NB4 (cell line): ENCODE measurements at regions not wholly inside any gene's neighbourhood (a gene's known extent, or its start where the extent isn't known, plus 50 kb on each side); places are given as distances from the start of the nearest gene placed in this dataset.

ENCODE experiments used
- MAX ChIP-seq: IDR thresholded peaks from 2 replicates; pipeline ENCODE4 v1.6.1; 2011; ENCODE audit warnings: low read depth, low read length
- MYC ChIP-seq: IDR thresholded peaks from 2 replicates; pipeline ENCODE4 v1.6.1; 2011; ENCODE audit warnings: low read depth, low read length
- POLR2A ChIP-seq: IDR thresholded peaks from 2 replicates; pipeline ENCODE4 v1.6.1; 2011; ENCODE audit warnings: mild to moderate bottlenecking; ENCODE audit not compliant: insufficient read length; ENCODE audit errors: extremely low read depth
- TF ChIP-seq, protein P1 (sequence below): IDR thresholded peaks from one replicate; pipeline ENCODE4 v1.5.1; 2012; ENCODE audit warnings: low read depth, low read length

DNA sequence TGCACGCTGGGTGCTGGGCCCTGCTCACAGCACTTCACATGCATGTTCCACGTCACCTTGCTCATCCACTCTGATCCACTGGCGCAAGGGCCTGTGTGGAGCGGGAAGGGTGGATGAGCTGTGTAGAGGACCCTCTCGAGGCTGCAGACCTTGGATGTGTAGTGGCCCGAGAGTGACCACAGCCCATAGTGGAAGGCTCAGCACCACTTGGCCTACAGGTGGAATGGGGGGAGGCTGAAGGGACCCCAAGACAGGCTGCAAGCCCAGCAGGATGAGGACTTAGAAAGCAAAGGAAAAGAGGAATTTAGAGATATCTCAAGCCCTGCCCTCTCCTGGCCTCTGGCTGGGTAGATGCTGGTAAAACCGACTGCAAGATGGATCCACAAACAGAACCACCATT lies 175.9 kb upstream of the COPS8 start:
- TF ChIP-seq, protein P1, sequence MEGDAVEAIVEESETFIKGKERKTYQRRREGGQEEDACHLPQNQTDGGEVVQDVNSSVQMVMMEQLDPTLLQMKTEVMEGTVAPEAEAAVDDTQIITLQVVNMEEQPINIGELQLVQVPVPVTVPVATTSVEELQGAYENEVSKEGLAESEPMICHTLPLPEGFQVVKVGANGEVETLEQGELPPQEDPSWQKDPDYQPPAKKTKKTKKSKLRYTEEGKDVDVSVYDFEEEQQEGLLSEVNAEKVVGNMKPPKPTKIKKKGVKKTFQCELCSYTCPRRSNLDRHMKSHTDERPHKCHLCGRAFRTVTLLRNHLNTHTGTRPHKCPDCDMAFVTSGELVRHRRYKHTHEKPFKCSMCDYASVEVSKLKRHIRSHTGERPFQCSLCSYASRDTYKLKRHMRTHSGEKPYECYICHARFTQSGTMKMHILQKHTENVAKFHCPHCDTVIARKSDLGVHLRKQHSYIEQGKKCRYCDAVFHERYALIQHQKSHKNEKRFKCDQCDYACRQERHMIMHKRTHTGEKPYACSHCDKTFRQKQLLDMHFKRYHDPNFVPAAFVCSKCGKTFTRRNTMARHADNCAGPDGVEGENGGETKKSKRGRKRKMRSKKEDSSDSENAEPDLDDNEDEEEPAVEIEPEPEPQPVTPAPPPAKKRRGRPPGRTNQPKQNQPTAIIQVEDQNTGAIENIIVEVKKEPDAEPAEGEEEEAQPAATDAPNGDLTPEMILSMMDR = no peak
- TF ChIP-seq POLR2A = no peak
- no peak for TF ChIP-seq MYC
- no peak for TF ChIP-seq MAX
